Hepatocyte (in vitro differentiated cells): ENCODE measurements at regions not wholly inside any gene's neighbourhood (a gene's known extent, or its start where the extent isn't known, plus 50 kb on each side); places are given as distances from the start of the nearest gene placed in this dataset.

Source experiments
- DNase-seq: peaks from one replicate; pipeline ENCODE4 v3.0.0-alpha.2; 2016; ENCODE audit warnings: low spot score
- H2AFZ ChIP-seq: fragments of 200-600 bp; sonication (generic); 2 replicates; pipeline ENCODE4 v1.6.0; 2016; ENCODE audit warnings: antibody characterized with exemption, mild to moderate bottlenecking
- H3K27ac ChIP-seq: fragments of 200-600 bp; sonication (generic); 2 replicates; pipeline ENCODE4 v1.5.1; 2016; ENCODE audit warnings: mild to moderate bottlenecking
- H3K27me3 ChIP-seq: fragments of 200-600 bp; sonication (generic); 2 replicates; pipeline ENCODE4 v1.6.1; 2016
- H3K36me3 ChIP-seq: fragments of 200-600 bp; sonication (generic); replicated peaks from 2 replicates; pipeline ENCODE4 v1.5.1; 2016; ENCODE audit warnings: low read depth; ENCODE audit not compliant: insufficient read depth
- H3K4me1 ChIP-seq: fragments of 200-600 bp; sonication (generic); 2 replicates; pipeline ENCODE4 v1.5.1; 2016; ENCODE audit warnings: mild to moderate bottlenecking, moderate library complexity; ENCODE audit not compliant: insufficient read depth
- H3K4me2 ChIP-seq: fragments of 200-600 bp; sonication (generic); 2 replicates; pipeline ENCODE4 v1.6.0; 2016
- H3K4me3 ChIP-seq: fragments of 200-600 bp; sonication (generic); 2 replicates; pipeline ENCODE4 v1.5.1; 2016; ENCODE audit warnings: mild to moderate bottlenecking
- H3K79me2 ChIP-seq: fragments of 200-600 bp; sonication (generic); 2 replicates; pipeline ENCODE4 v1.6.0; 2017; ENCODE audit warnings: mild to moderate bottlenecking
- H3K9me2 ChIP-seq: fragments of 200-600 bp; sonication (generic); replicated peaks from 2 replicates; pipeline ENCODE4 v1.6.0; 2017; ENCODE audit warnings: mild to moderate bottlenecking; ENCODE audit not compliant: insufficient read depth
- H3K9me3 ChIP-seq: fragments of 200-600 bp; sonication (generic); 2 replicates; pipeline ENCODE4 v1.5.1; 2016; ENCODE audit warnings: low read depth, mild to moderate bottlenecking
- H4K20me1 ChIP-seq: fragments of 200-600 bp; sonication (generic); 2 replicates; pipeline ENCODE4 v1.6.0; 2016; ENCODE audit warnings: mild to moderate bottlenecking; ENCODE audit not compliant: insufficient read depth, poor library complexity, severe bottlenecking
- CTCF ChIP-seq: fragments of 200-600 bp; sonication (generic); IDR thresholded peaks from 2 replicates; pipeline ENCODE4 v1.5.1; 2016; ENCODE audit warnings: antibody characterized with exemption, mild to moderate bottlenecking; ENCODE audit not compliant: poor library complexity
- EZH2 ChIP-seq: fragments of 200-600 bp; sonication (generic); IDR thresholded peaks from 2 replicates; pipeline ENCODE4 v1.6.1; 2016; ENCODE audit warnings: antibody characterized with exemption, mild to moderate bottlenecking, borderline replicate concordance
- EZH2phosphoT487 ChIP-seq: fragments of 200-600 bp; sonication (generic); IDR thresholded peaks from one replicate; pipeline ENCODE4 v1.6.1; 2018; ENCODE audit warnings: antibody characterized with exemption, mild to moderate bottlenecking, low read depth, moderate library complexity; ENCODE audit not compliant: unreplicated experiment, severe bottlenecking
- WGBS: methylation state at CpG from one replicate; pipeline ENCODE4 v1.1.6; 2016; ENCODE audit warnings: low lambda C conversion rate; ENCODE audit errors: missing lambda C conversion rate; 5-methylcytosine and 5-hydroxymethylcytosine counted together

- 90% methylated on average over 22 of the region's 22 CpGs for WGBS
- Histone ChIP-seq H3K9me2 (no peaks in the 10 kb centered on the region), H3K9me3 (no peaks in the 10 kb centered on the region)
These were observed 626.4 kb downstream of the BRD1 start for GRCh38 chr22:49201046-49201970.

GRCh38 chr22:49199224-49199623 is 628.4 kb downstream of the BRD1 start:
- DNase-seq: no peak
- Histone ChIP-seq H3K4me3 (no peak overlapping the region), H3K9me3 (no peaks in the 10 kb centered on the region), H3K36me3 (no peaks in the 10 kb centered on the region), H3K27me3 (peaks cover 14% of the 10 kb centered on the region), H4K20me1 (no peaks in the 10 kb centered on the region), H3K9me2 (no peaks in the 10 kb centered on the region), H3K4me1 (no peaks in the 10 kb centered on the region), H2AFZ (no peak overlapping the region), H3K27ac (no peak overlapping the region), H3K79me2 (no peaks in the 10 kb centered on the region), H3K4me2 (no peak overlapping the region)
- TF ChIP-seq EZH2phosphoT487 (no peak), EZH2 (no peak), CTCF (no peak)
- WGBS: 83% methylated on average over 5 of the region's 5 CpGs

More at GRCh38 chr22:49201046-49201970, 626.4 kb downstream of the BRD1 start:
- no peak overlapping the region for H3K4me2 ChIP-seq
- H3K27ac ChIP-seq: no peak overlapping the region
- H4K20me1 ChIP-seq: no peaks in the 10 kb centered on the region
- peaks cover 14% of the 10 kb centered on the region for H3K27me3 ChIP-seq
- TF ChIP-seq EZH2phosphoT487: no peak
- no peak for TF ChIP-seq EZH2
- no peak for TF ChIP-seq CTCF
- DNase-seq: no peak
- H3K79me2 ChIP-seq: no peaks in the 10 kb centered on the region
- H3K4me3 ChIP-seq: no peak overlapping the region
- no peaks in the 10 kb centered on the region for H3K4me1 ChIP-seq
- H3K36me3 ChIP-seq: no peaks in the 10 kb centered on the region
- H2AFZ ChIP-seq: no peak overlapping the region

- H3K79me2 ChIP-seq: no peaks in the 10 kb centered on the region
- no peaks in the 10 kb centered on the region for H4K20me1 ChIP-seq
- H3K4me2 ChIP-seq: no peak overlapping the region
- H3K4me1 ChIP-seq: no peaks in the 10 kb centered on the region
- H3K36me3 ChIP-seq: no peaks in the 10 kb centered on the region
- TF ChIP-seq EZH2phosphoT487: no peak
- no peak for TF ChIP-seq EZH2
- TF ChIP-seq CTCF: no peak
- no peak overlapping the region for H2AFZ ChIP-seq
- H3K27ac ChIP-seq: no peak overlapping the region
- no peaks in the 10 kb centered on the region for H3K9me3 ChIP-seq
- H3K9me2 ChIP-seq: no peaks in the 10 kb centered on the region
- H3K27me3 ChIP-seq: peaks cover 14% of the 10 kb centered on the region
- no peak overlapping the region for H3K4me3 ChIP-seq
- WGBS: 91% methylated on average over 6 of the region's 6 CpGs
- DNase-seq: no peak
These were observed 629.0 kb downstream of the BRD1 start for GRCh38 chr22:49198705-49199084.
